HL-60 (cell line): ENCODE measurements at regions not wholly inside any gene's neighbourhood (a gene's known extent, or its start where the extent isn't known, plus 50 kb on each side); places are given as distances from the start of the nearest gene placed in this dataset.
"Not testable (repeated sequence)": the region's sequence is repeated elsewhere in the genome, so short reads cannot be mapped to it uniquely, and the experiment has no call there.

Source experiments
- DNase-seq, 2 experiments: peaks; one replicate each; pipeline ENCODE4 v3.0.0-alpha.2; 2010 to 2020; ENCODE audit warnings: low read depth in 1 of 2, low spot score in 1 of 2
- H3K27ac ChIP-seq: fragments of 250-450 bp; sonication (Bioruptor Pico); replicated peaks from 2 replicates; pipeline ENCODE4 v1.5.1; 2020; ENCODE audit warnings: mild to moderate bottlenecking, moderate library complexity
- H3K27me3 ChIP-seq: fragments of 250-450 bp; sonication (Bioruptor Pico); 2 replicates; pipeline ENCODE4 v1.5.1; 2021; ENCODE audit warnings: mild to moderate bottlenecking, moderate library complexity; ENCODE audit not compliant: insufficient read depth, poor library complexity, severe bottlenecking
- H3K4me3 ChIP-seq: replicated peaks from 2 replicates; pipeline ENCODE4 v1.5.1; 2011; ENCODE audit warnings: mild to moderate bottlenecking, control low read depth, low read length; ENCODE audit not compliant: insufficient read depth

DNA sequence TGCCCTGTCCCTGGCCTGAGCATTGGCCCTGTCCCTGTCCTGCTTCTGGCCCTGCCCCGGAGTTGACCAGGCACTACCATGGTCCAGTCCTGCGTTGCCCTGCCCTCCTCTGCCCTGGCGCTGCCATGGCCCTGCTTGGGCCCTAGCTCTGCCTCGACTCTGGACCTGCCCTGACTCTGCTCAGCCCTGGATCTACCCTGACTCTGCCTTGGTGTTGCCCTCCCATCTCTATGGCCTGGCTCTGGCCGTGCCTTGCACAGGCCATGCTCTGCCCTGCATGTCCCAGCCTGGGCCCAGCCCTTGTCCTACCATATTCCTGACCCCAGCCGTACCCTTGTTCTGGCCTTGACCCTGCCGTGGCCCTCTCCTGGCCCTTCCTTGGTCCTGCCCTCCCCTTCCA is 235.7 kb downstream of the GOLGA6L6 start:
- not testable (repeated sequence) for H3K27ac ChIP-seq, H3K27me3 ChIP-seq, H3K4me3 ChIP-seq, DNase-seq

DNA sequence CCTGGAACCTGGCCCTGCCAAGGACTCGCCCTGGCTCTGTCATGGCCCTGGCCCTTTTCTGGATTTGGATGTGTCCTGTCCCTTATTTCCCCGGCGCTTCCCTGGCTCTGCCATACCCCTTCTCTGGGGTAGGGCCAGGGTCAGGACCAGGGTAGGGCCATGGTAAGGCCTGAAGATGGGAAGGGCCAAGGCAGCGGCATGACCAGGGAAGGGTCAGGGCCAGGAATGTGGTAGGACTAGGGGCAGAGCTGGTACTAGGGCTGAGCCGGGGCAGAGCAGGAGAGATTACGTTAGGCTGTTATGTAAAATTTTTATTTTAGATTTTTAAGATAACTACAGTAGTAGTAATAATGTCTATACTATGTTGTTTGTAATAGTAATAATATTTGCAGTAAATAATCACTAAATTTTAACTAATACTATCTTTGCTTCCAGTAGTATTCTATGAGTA is 236.6 kb downstream of the GOLGA6L6 start:
- H3K27ac ChIP-seq, DNase-seq, H3K27me3 ChIP-seq, H3K4me3 ChIP-seq: not testable (repeated sequence)

DNA sequence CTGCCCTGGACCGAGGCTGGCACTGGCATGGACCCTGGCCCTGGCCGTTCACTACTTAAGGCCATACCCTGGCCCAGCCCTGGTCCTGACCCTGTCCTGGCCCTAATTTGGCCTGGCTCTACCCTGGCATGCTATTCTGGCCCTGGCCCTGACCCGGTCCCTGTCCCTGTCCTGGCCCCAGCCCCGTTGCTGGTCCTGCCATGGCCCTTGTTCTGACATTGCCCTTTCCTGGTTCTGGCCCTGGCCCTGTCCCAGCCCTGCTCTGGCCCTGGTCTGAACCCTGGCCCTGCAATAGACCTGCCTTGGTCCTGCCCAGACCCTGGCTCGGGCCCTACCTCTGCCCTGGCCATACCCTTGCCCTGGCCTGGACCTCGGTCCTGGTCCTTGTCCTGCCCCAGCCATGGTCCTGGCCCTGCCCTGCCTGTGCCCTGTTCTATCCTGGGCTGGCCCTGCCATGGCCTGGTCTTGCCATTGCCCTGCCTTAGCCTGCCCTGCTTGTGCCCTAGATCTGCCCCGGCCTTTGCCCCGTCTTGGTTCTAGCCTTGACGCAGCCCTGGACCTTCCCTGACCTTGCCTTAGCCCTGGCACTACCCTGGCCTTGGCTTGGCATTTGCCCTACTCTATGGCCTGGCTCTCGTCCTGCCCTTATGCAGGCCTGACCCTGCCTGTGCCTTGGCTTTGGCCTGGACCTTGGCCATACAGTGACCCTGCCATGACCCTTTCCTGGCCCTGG is 237.2 kb downstream of the GOLGA6L6 start:
- not testable (repeated sequence) for DNase-seq, H3K27ac ChIP-seq, H3K4me3 ChIP-seq

DNA sequence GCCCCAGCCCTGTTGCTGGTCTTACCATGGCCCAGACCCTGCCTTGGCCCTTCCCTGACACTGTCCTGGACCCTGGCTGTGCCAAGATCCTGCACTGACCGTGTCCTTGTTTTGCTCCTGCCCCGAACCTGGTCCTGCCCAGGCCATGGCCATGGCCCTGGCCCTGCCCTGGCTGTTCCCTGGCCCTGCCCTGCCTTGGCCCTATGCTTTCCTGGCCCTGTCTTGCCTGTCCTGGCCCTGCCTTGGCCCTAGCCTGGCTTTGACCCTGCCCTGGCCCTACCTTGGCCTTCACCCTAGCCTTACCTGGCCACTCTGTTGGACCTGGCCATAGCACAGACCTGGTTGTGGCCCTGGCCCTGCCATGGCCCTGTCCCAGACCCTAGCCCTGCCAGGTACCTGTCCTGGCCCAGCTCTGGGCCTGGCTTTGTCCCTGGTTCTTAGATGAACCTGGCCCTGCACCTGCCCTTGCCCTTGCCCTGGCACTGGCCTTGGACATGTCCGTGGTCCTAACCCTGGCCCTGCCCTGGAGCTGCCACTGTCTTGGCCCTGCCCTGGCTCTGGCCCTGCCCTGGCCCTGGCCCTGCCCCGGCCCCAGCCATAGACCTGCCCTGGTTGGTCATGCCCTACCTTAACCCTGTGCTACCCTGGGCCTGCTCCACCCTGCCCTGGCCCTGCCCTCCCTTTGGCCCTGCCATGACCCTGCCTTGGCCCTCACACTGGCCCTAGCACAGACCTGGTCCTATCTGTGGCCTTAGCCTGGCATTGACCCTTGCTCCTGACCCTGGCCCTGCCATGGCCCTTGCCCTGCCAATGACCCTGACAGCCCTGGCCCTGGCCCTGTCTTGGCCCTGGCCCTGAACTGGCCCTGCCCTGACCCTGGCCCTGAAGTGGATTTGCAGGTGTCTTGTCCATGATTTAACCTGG is 238.1 kb downstream of the GOLGA6L6 start:
- not testable (repeated sequence) for H3K4me3 ChIP-seq, H3K27me3 ChIP-seq, H3K27ac ChIP-seq, DNase-seq

More for the DNA sequence above, 237.2 kb downstream of the GOLGA6L6 start:
- not testable (repeated sequence) for H3K27me3 ChIP-seq

DNA sequence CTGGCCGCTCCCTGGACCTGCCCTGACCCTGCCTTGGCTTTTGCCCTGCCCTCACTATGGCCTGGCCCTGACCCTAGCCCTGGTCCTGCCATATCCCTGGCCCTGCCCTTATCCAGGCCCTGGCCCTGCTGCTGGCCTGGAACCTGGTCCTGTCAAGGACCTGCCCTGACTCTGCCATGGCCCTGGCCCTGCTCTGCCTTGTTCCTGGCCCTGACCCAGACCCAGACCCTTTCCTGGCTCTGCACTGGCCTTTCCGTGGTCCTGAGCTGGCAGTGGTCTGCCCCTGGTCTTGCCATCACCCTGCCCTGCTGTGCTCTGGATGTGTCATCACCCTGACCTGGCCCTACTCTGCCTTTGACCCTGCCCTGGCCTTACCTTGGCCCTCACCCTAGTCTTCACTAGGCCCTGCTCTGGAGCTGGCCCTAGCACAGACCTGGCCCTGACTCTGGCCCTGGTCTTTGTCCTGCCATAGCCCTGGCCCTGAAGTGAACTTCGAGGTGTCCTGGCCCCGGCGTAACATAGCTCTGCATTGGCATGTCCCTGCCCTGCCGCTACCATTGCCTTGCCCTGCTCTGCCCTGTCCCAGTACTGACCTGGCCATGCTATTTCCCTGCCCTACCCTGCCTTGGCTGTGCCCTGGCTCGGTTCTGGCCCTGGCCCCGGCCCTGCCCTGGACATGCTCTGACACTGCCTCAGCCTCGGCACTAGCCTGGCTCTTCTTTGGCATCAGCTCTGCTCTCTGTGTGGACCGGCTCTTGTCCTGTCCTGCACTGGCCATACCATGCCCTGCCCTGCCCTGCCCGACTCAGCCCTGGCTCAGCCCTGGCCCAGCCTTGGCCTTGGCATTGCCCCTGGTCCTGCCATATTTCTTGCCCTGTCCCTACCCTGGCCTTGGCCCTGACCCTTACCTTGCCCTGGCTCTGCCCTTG is 239.2 kb downstream of the GOLGA6L6 start:
- H3K27me3 ChIP-seq, H3K4me3 ChIP-seq, DNase-seq, H3K27ac ChIP-seq: not testable (repeated sequence)

DNA sequence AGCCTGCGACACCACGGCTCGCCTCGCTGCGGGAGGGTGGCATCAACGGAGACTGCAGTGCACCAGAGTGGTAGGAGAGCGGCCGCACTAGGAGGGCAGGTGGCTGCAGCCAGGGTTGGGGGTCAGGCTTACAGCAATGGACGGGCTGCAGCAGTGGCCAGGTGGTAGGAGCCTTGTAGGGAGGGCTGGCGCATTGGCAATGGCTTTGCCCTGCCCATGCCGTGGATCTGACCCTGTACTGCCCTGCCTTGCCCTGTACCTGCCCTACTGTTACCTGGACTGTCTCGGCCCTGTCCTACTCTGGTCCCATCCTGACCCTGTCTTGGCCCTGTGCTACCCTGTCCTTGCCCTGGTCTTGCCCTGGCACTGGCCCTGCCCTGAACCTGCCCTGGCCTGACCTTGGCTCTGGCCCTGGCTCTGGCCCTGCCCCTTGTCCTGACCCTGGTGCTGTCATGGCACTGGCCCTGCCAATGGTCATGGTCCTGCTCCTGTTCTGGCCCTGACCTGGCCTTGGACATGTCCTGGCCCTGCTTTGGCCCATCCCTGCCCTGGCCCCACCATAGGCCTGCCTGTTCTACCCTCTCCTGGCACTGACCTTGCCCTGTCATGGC is 240.0 kb downstream of the GOLGA6L6 start:
- not testable (repeated sequence) for H3K4me3 ChIP-seq, H3K27ac ChIP-seq, DNase-seq, H3K27me3 ChIP-seq

DNA sequence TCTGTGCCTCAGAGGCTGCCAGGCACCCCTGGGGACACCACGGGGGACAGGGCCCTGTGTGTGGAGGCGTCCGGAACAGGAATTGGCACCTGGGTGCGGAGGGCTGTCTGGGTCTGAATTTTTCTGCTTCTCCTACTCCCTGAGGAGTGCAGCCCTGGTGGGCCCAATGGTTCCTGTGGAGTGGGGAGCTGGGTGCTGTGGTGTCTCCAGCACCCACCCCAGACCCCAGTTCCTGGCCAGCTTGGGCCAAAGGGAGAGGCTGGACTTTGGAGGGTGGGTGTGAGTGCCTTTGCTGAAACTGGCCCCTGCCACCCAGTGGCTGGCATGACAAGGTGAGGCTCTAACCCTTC is 240.6 kb downstream of the GOLGA6L6 start:
- H3K27ac ChIP-seq, H3K27me3 ChIP-seq, DNase-seq, H3K4me3 ChIP-seq: not testable (repeated sequence)

DNA sequence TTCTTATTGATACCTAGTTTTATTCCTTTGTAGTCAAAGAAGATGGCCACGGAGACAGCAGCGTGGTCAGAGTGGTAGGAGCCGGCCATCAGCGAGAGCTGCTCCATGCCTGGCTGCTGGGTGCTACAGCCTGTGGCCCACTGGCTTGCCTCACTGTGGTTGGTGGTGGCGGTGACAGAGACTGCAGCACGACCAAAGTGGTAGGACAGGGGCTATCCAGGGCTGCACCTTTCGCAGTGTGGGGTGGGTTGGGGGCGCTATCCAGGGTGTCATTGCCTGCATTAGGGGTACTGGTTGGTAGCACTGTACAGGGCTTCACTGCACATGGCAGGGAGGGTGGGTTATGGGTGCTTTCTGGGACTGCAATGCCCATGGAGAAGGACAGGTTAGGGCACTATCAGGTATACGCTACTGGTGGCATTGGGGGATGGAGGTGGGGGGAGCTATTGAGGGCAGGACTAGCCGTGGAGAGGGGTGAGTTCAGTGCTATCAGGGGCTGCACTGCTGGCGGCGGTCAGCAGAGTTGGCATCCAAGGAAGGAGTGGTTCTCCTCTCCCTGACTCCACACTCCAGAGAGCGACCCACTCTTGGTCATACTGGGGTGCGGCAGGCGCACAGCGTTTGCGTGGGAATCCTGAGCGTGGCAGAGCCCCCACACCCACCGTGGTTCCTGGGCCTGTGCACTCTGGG is 241.1 kb downstream of the GOLGA6L6 start:
- not testable (repeated sequence) for H3K4me3 ChIP-seq, H3K27ac ChIP-seq, DNase-seq, H3K27me3 ChIP-seq

DNA sequence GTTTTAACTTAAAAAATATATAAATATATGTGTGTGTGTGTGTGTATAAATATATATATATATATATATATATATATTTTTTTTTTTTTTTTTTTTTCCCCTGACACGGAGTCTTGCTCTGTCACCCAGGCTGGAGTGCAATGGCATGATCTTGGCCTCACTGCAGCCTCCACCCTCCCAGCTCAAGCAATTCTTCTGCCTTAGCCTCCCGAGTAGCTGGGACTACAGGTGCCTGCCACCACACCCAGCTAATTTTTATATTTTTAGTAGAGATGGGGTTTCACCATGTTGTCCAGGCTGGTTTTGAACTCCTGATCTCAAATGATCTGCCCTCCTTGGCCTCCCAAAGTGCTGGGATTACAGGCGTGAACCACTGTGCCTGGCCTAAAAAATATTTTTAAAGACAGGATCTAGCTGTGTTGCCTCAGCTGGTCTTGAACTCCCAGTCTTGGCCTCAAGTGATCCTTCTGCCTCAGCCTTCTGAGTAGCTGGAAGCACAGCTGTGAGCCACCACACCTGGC is 243.9 kb downstream of the GOLGA6L6 start:
- not testable (repeated sequence) for H3K4me3 ChIP-seq, DNase-seq, H3K27ac ChIP-seq, H3K27me3 ChIP-seq

DNA sequence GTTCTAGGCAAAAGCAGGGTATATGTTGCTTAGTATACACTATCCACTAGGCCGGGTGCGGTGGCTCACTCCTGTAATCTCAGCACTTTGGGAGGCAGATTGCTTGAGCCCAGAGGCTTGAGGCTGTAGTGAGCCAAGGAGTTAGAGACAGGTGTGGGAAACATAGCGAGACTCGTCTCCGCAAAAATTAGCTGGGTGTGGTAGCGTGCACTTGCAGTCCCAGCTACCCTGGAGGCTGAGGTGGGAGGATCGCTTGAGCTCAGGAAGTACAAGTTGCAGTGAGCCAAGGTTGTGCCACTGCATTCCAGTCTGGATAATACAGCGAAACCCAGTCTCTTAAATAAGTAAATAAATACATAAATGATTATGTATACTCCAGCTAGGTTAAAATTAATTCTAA is 245.3 kb downstream of the GOLGA6L6 start:
- DNase-seq, H3K27me3 ChIP-seq, H3K4me3 ChIP-seq, H3K27ac ChIP-seq: not testable (repeated sequence)
